ENCODE measurements at regions not wholly inside any gene's neighbourhood (a gene's known extent, or its start where the extent isn't known, plus 50 kb on each side); places are given as distances from the start of the nearest gene placed in this dataset.

DNA sequence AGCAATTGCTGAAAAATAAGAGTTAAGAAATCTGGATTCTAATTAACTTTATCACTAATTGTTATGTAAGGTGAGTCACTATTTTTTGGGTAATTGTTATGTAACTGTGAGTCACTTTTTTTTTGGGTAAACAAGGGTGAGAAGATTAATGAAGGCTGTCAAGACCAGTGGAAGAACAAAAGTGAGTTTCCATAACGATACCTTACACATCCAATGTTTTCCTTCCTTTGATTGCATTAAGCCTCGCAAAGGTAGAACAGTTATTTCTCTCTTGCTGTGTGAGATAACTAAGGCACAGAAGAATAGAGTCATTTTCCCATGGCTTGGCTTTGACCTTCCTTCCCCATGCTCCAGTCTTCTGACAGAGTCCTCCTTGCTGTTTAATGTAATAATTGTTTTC, 374.7 kb downstream of the DDX10 start (continued):
- TF ChIP-seq SUZ12 (IDR thresholded peaks at IDR 0.05; ENCODE audit: low read length): no peak
- no peak for TF ChIP-seq YY1 (IDR thresholded peaks at IDR 0.05; ENCODE audit: low read depth, low read length)
- TF ChIP-seq SIN3A (conservative IDR thresholded peaks at IDR 0.05 in 1 of 2, IDR thresholded peaks at IDR 0.05 in 1 of 2; ENCODE audit: low read depth in 1 of 2, low read length in 2 of 2): no peak
- no peak for TF ChIP-seq SRF (IDR thresholded peaks at IDR 0.05; ENCODE audit: low read depth, low read length)
